PC-3 (cell line): ENCODE measurements at regions not wholly inside any gene's neighbourhood (a gene's known extent, or its start where the extent isn't known, plus 50 kb on each side); places are given as distances from the start of the nearest gene placed in this dataset.

Source experiments
- EZH2 ChIP-seq: fragments of 300-600 bp; sonication (generic); IDR thresholded peaks from one replicate; pipeline ENCODE4 v1.6.1; 2017; ENCODE audit warnings: antibody characterized with exemption, mild to moderate bottlenecking, low read length; ENCODE audit not compliant: unreplicated experiment
- EZH2phosphoT487 ChIP-seq: fragments of 300-600 bp; sonication (generic); IDR thresholded peaks from 2 replicates; pipeline ENCODE4 v1.6.1; 2018; ENCODE audit warnings: mild to moderate bottlenecking, antibody characterized with exemption, low read length, borderline replicate concordance
- TF ChIP-seq, protein P1 (sequence below): fragments of 300-600 bp; sonication (generic); conservative IDR thresholded peaks from 2 replicates; pipeline ENCODE4 v1.5.1; 2017; ENCODE audit warnings: antibody characterized with exemption, low read depth, mild to moderate bottlenecking, low read length

DNA sequence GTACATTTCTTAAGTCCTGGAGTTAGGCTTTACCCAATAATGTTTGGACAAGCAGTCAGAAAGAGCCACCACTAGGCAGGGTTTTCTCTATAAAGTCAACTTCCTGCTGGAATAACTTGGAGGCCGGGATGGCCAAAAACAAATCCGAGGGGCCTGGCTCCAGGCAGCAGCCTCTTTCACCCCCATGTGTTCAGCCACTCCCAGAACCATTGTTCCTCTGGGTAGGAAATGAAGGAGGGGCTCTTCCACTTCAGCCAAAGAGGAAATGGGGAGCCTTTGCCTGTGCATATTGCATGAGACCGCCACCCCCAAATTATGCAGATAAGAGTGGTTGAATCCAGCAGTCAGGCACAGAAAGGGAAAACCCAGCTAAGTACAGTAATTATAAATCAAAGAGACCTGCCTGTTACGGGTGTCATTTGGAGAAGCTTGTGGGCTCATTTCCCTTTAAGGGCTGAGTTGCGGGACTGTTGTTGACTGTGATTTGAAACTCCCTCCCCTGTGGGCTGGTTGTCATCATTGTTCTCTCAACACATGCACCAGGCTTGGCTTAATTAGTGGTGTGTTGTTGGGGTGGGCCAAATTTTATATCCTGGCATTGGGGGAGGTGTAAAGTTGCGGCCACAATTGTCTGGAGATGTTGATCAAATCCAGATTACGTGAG is 212.8 kb upstream of the SOX11 start:
- TF ChIP-seq, protein P1, sequence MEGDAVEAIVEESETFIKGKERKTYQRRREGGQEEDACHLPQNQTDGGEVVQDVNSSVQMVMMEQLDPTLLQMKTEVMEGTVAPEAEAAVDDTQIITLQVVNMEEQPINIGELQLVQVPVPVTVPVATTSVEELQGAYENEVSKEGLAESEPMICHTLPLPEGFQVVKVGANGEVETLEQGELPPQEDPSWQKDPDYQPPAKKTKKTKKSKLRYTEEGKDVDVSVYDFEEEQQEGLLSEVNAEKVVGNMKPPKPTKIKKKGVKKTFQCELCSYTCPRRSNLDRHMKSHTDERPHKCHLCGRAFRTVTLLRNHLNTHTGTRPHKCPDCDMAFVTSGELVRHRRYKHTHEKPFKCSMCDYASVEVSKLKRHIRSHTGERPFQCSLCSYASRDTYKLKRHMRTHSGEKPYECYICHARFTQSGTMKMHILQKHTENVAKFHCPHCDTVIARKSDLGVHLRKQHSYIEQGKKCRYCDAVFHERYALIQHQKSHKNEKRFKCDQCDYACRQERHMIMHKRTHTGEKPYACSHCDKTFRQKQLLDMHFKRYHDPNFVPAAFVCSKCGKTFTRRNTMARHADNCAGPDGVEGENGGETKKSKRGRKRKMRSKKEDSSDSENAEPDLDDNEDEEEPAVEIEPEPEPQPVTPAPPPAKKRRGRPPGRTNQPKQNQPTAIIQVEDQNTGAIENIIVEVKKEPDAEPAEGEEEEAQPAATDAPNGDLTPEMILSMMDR, result no peak
- no peak for TF ChIP-seq EZH2
- TF ChIP-seq EZH2phosphoT487, result no peak
